ENCODE measurements at regions not wholly inside any gene's neighbourhood (a gene's known extent, or its start where the extent isn't known, plus 50 kb on each side); places are given as distances from the start of the nearest gene placed in this dataset.

DNA sequence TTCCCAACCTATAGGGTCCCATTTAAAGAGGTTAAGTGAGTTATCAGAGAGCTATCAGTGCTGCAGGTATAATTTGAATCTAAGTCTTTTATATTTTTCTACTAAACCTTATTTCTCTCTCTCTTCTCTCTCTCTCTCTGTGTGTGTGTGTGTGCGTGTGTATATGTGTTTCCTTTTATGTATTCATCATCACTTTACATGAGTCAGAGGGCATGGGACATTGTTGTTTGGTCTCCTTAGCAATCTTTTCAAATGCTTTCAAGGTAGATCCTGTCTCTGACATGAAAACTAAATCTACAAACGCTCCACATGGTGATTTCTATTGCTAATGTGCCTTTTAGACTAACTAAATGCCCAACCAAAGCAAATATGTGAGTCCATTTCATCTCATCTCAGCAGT lies 459.7 kb downstream of the BTG1 start:
- TF ChIP-seq, protein P1, sequence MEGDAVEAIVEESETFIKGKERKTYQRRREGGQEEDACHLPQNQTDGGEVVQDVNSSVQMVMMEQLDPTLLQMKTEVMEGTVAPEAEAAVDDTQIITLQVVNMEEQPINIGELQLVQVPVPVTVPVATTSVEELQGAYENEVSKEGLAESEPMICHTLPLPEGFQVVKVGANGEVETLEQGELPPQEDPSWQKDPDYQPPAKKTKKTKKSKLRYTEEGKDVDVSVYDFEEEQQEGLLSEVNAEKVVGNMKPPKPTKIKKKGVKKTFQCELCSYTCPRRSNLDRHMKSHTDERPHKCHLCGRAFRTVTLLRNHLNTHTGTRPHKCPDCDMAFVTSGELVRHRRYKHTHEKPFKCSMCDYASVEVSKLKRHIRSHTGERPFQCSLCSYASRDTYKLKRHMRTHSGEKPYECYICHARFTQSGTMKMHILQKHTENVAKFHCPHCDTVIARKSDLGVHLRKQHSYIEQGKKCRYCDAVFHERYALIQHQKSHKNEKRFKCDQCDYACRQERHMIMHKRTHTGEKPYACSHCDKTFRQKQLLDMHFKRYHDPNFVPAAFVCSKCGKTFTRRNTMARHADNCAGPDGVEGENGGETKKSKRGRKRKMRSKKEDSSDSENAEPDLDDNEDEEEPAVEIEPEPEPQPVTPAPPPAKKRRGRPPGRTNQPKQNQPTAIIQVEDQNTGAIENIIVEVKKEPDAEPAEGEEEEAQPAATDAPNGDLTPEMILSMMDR (IDR thresholded peaks at IDR 0.05) = no peak
- TF ChIP-seq POLR2A (IDR thresholded peaks at IDR 0.05) = no peak
- no peak for TF ChIP-seq EP300 (IDR thresholded peaks at IDR 0.05)
